Tibial nerve (tissue), 4 donors: ENCODE measurements at regions not wholly inside any gene's neighbourhood (a gene's known extent, or its start where the extent isn't known, plus 50 kb on each side); places are given as distances from the start of the nearest gene placed in this dataset.

ENCODE experiments used
- DNase-seq, 2 donors: peaks; one replicate each; pipeline ENCODE4 v3.0.0-alpha.2; 2019; ENCODE audit warnings: low spot score in 2 of 2
- H3K27ac ChIP-seq, 4 donors: fragments of 200-600 bp; sonication (generic) in 3 of 4; one replicate each; pipeline ENCODE4 v1.5.1; 2017 to 2019; ENCODE audit warnings: mild to moderate bottlenecking in 1 of 4
- H3K27me3 ChIP-seq, 2 donors: fragments of 200-600 bp; sonication (generic) in 1 of 2; one replicate each; pipeline versions ENCODE4 v1.5.1 to v1.6.0; 2017 to 2019
- H3K36me3 ChIP-seq, 3 donors: fragments of 200-600 bp; sonication (generic); one replicate each; pipeline ENCODE4 v1.5.1; 2018 to 2019
- H3K4me1 ChIP-seq, 4 donors: fragments of 200-600 bp; sonication (generic) in 3 of 4; one replicate each; pipeline ENCODE4 v1.5.1; 2017 to 2019
- H3K4me3 ChIP-seq, 4 donors: fragments of 200-600 bp; sonication (generic) in 3 of 4; one replicate each; pipeline ENCODE4 v1.5.1; 2017 to 2019; ENCODE audit warnings: mild to moderate bottlenecking in 1 of 4, moderate library complexity in 1 of 4
- H3K9me3 ChIP-seq, 4 donors: fragments of 200-600 bp; sonication (generic) in 3 of 4; one replicate each; pipeline ENCODE4 v1.5.1; 2017 to 2019
- CTCF ChIP-seq, 5 experiments: fragments of 200-600 bp in 3 of 5; fragments of 450-650 bp in 2 of 5; sonication (generic) in 3 of 5; IDR thresholded peaks; one replicate each; pipeline ENCODE4 v1.5.1; 2016 to 2019; ENCODE audit warnings: antibody characterized with exemption in 5 of 5, mild to moderate bottlenecking in 3 of 5, moderate library complexity in 2 of 5
- EP300 ChIP-seq, 2 donors: sonication (generic); formaldehyde crosslinking; IDR thresholded peaks; one replicate each; pipeline ENCODE4 v1.6.1; 2017; ENCODE audit warnings: antibody characterized with exemption in 2 of 2, mild to moderate bottlenecking in 1 of 2
- POLR2A ChIP-seq, 2 donors: fragments of 450-650 bp; IDR thresholded peaks; one replicate each; pipeline ENCODE4 v1.6.1; 2017; ENCODE audit warnings: antibody characterized with exemption in 2 of 2, mild to moderate bottlenecking in 2 of 2, moderate library complexity in 2 of 2
- WGBS, 2 donors: methylation state at CpG; one replicate each; pipeline ENCODE4 v1.1.5; 2018; 5-methylcytosine and 5-hydroxymethylcytosine counted together

DNA sequence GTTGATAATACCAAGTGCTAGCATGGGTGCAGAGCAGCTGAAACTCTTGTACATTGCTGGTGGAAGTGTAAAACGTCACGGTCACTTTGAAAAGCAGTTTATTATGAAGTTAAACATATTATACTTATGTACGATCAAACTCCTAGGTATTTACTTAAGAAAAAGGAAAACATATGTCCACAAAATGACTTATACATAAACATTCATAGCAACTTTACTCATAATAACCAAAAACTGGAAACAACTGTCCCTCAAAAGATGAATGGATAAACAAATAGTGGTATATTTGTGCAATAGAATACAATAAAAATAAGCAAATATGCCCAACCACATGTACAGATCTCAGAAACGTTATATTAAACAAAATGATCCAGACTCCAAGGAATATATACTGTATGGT is 92.3 kb upstream of the TRIO start:
- Histone ChIP-seq H3K4me1 (no peaks in the 10 kb centered on the region), H3K27ac (no peak overlapping the region), H3K36me3 (no peaks in the 10 kb centered on the region), H3K27me3 (no peaks in the 10 kb centered on the region), H3K9me3 (peaks cover 0 to 16% (median 0%) of the 10 kb centered on the region in 4 donors), H3K4me3 (no peak overlapping the region)
- DNase-seq, result no peak
- 56 to 65% methylated on average over 4 of the region's 4 CpGs for WGBS, 2 donors
- TF ChIP-seq POLR2A (IDR thresholded peaks at IDR 0.05) (no peak), EP300 (IDR thresholded peaks at IDR 0.05) (no peak), CTCF (IDR thresholded peaks at IDR 0.05) (no peak)

- peaks cover 0 to 16% (median 0%) of the 10 kb centered on the region in 4 donors for H3K9me3 ChIP-seq
- no peak for DNase-seq
- no peaks in the 10 kb centered on the region for H3K36me3 ChIP-seq
- H3K27me3 ChIP-seq, result no peaks in the 10 kb centered on the region
- TF ChIP-seq EP300 (IDR thresholded peaks at IDR 0.05) (no peak), POLR2A (IDR thresholded peaks at IDR 0.05) (no peak), CTCF (IDR thresholded peaks at IDR 0.05) (no peak)
- H3K4me1 ChIP-seq, result no peaks in the 10 kb centered on the region
- no peak overlapping the region for H3K4me3 ChIP-seq
- no peak overlapping the region for H3K27ac ChIP-seq
Observed at GRCh38 chr5:14048434-14048833, 94.7 kb upstream of the TRIO start.

DNA sequence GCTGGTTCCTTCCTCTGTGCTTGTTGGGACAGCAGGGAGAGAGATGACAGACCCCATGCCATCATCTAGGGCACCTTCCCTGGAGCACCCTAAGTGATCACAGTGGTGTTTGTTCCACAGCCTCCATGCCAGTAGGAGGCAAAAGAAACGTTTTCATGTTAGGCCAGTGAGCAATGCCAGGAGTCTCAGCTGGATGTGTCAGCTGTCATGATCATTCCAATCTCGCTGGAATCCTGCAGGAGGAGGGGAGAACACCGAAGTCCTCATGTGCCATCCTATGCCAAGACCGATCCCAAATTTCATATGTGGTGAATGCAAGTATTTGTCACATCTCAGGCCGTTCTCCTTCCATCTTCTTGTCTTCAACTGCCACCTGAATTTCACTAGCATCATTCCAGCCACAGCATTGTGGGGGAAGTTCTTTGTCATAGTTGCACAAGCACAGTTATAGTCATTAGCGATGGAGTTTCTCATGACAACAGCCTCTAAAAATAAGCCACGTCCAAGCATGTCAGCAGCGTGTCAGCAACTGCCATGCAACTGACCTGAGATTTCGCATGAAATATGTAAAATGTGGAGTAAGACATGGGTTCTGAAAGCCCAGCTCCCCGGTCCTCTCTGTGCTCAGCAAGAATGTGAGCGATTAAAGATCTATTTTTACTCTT is 97.2 kb upstream of the DNAH5 start:
- no peaks in the 10 kb centered on the region for H3K36me3 ChIP-seq
- H3K4me3 ChIP-seq, result no peak overlapping the region
- H3K4me1 ChIP-seq, result peaks cover 0 to 13% (median under 1%) of the 10 kb centered on the region in 4 donors
- no peaks in the 10 kb centered on the region for H3K9me3 ChIP-seq
- H3K27me3 ChIP-seq, result no peaks in the 10 kb centered on the region
- WGBS, 2 donors, result 77 to 84% methylated on average over 11 of the region's 11 CpGs
- H3K27ac ChIP-seq, result no peak overlapping the region
- no peak for TF ChIP-seq CTCF (IDR thresholded peaks at IDR 0.05)
- no peak for DNase-seq

DNA sequence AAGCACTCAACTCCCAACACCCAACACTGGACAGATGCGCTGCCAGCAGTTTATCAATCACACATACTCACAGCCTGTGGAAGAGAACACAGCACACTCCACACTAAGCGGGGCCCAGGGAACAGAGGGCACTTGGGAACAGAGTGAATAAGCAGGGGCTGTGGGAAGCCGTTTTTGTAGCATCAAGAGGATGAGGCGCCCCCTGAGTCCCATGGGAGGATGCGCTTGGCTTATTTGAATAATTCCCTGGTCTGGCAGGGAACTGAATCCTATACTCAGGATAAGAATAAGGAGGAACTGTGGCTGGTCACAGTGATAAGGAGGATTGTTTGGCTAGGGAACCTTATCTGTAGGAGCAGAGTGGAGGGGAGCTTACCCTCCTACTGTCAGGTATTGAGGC is 96.1 kb upstream of the DNAH5 start:
- no peaks in the 10 kb centered on the region for H3K27me3 ChIP-seq
- H3K27ac ChIP-seq, result no peak overlapping the region
- H3K4me3 ChIP-seq, result no peak overlapping the region
- TF ChIP-seq CTCF (IDR thresholded peaks at IDR 0.05) (no peak), POLR2A (IDR thresholded peaks at IDR 0.05) (no peak), EP300 (IDR thresholded peaks at IDR 0.05) (no peak)
- H3K36me3 ChIP-seq, result no peaks in the 10 kb centered on the region
- DNase-seq, result no peak
- H3K9me3 ChIP-seq, result no peaks in the 10 kb centered on the region
- 55 to 70% methylated on average over 5 of the region's 5 CpGs for WGBS, 2 donors
- H3K4me1 ChIP-seq, result peaks cover 0 to 23% (median 3%) of the 10 kb centered on the region in 4 donors

DNA sequence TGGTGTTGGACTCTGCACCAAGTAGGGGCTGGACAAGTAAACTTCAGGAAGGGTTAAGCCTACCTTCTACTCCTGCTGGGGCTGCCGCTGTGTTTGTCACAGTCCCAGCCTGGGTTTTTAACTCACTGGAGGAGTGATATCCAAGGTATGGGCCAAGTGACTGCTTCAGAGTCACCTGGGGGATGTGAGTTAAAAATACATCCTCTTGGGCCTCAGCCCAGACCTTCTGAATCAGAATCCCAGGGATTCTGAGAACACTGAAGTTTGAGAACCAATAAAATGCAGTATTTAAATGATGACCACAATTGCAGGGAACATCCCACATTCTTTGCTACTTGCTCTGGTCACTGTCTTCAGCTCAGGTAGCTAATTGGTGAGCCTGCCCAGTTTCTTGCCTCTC is 95.1 kb upstream of the DNAH5 start:
- no peak overlapping the region for H3K4me3 ChIP-seq
- no peak overlapping the region for H3K27ac ChIP-seq
- no peaks in the 10 kb centered on the region for H3K27me3 ChIP-seq
- no peak for TF ChIP-seq EP300 (IDR thresholded peaks at IDR 0.05)
- peaks cover 0 to 30% (median 3%) of the 10 kb centered on the region in 4 donors for H3K4me1 ChIP-seq
- H3K9me3 ChIP-seq, result no peaks in the 10 kb centered on the region
- 93 to 100% methylated on average over 1 of the region's 1 CpG for WGBS, 2 donors
- no peaks in the 10 kb centered on the region for H3K36me3 ChIP-seq
- DNase-seq, result no peak

GRCh38 chr5:14039063-14039462 is 94.6 kb upstream of the DNAH5 start:
- no peak for TF ChIP-seq POLR2A (IDR thresholded peaks at IDR 0.05)
- no peak for TF ChIP-seq CTCF (IDR thresholded peaks at IDR 0.05)
- TF ChIP-seq EP300 (IDR thresholded peaks at IDR 0.05), result no peak
- Histone ChIP-seq H3K27me3 (no peaks in the 10 kb centered on the region), H3K9me3 (no peaks in the 10 kb centered on the region), H3K27ac (no peak overlapping the region), H3K36me3 (no peaks in the 10 kb centered on the region), H3K4me1 (peaks cover 0 to 30% (median 3%) of the 10 kb centered on the region in 4 donors), H3K4me3 (no peak overlapping the region)
- no peak for DNase-seq
- WGBS, 2 donors, result 69 to 70% methylated on average over 7 of the region's 7 CpGs
